Gastroesophageal sphincter (tissue), 3 donors: ENCODE measurements at regions not wholly inside any gene's neighbourhood (a gene's known extent, or its start where the extent isn't known, plus 50 kb on each side); places are given as distances from the start of the nearest gene placed in this dataset.

Experiments used
- POLR2A ChIP-seq, 2 donors: fragments of 450-650 bp; IDR thresholded peaks; one replicate each; pipeline ENCODE4 v1.6.1; 2017; ENCODE audit warnings: antibody characterized with exemption in 2 of 2, mild to moderate bottlenecking in 2 of 2, moderate library complexity in 1 of 2
- POLR2AphosphoS5 ChIP-seq: sonication (generic); formaldehyde crosslinking; IDR thresholded peaks from one replicate; pipeline ENCODE4 v1.6.1; 2017; ENCODE audit warnings: antibody characterized with exemption
- TF ChIP-seq, protein P1 (sequence below), 4 experiments: fragments of 200-600 bp in 2 of 4; fragments of 450-650 bp in 2 of 4; sonication (generic) in 1 of 4; IDR thresholded peaks; one replicate each; pipeline ENCODE4 v1.5.1; 2017 to 2019; ENCODE audit warnings: antibody characterized with exemption in 4 of 4, mild to moderate bottlenecking in 2 of 4, moderate library complexity in 2 of 4

GRCh38 chr12:97260786-97261185, 201.8 kb upstream of the RMST start:
- TF ChIP-seq, protein P1, sequence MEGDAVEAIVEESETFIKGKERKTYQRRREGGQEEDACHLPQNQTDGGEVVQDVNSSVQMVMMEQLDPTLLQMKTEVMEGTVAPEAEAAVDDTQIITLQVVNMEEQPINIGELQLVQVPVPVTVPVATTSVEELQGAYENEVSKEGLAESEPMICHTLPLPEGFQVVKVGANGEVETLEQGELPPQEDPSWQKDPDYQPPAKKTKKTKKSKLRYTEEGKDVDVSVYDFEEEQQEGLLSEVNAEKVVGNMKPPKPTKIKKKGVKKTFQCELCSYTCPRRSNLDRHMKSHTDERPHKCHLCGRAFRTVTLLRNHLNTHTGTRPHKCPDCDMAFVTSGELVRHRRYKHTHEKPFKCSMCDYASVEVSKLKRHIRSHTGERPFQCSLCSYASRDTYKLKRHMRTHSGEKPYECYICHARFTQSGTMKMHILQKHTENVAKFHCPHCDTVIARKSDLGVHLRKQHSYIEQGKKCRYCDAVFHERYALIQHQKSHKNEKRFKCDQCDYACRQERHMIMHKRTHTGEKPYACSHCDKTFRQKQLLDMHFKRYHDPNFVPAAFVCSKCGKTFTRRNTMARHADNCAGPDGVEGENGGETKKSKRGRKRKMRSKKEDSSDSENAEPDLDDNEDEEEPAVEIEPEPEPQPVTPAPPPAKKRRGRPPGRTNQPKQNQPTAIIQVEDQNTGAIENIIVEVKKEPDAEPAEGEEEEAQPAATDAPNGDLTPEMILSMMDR (IDR thresholded peaks at IDR 0.05), result no peak
- TF ChIP-seq POLR2A (IDR thresholded peaks at IDR 0.05) (no peak), POLR2AphosphoS5 (no peak)
